ENCODE measurements at regions not wholly inside any gene's neighbourhood (a gene's known extent, or its start where the extent isn't known, plus 50 kb on each side); places are given as distances from the start of the nearest gene placed in this dataset.

- no peak for TF ChIP-seq CTCF (IDR thresholded peaks at IDR 0.05; ENCODE audit: borderline replicate concordance, control extremely low read depth, extremely low read depth, insufficient read depth, missing control alignments)
- in situ Hi-C loops (cut with MboI; ENCODE audit: low sequenced_read_pairs, unreplicated experiment), result no loop called here
- no peak for DNase-seq (ENCODE audit: low spot score)
These were observed 973.7 kb downstream of the REEP3 start for GRCh38 chr10:64494901-64495300.

- in situ Hi-C loops (cut with MboI; ENCODE audit: low sequenced_read_pairs, unreplicated experiment), result no loop called here
- DNase-seq (ENCODE audit: low spot score), result no peak
- TF ChIP-seq CTCF (IDR thresholded peaks at IDR 0.05; ENCODE audit: borderline replicate concordance, control extremely low read depth, extremely low read depth, insufficient read depth, missing control alignments), result no peak
These were observed 976.1 kb downstream of the REEP3 start for GRCh38 chr10:64497306-64497705.

- in situ Hi-C loops (cut with MboI; ENCODE audit: low sequenced_read_pairs, unreplicated experiment), result no loop called here
- no peak for DNase-seq (ENCODE audit: low spot score)
- TF ChIP-seq CTCF (IDR thresholded peaks at IDR 0.05; ENCODE audit: borderline replicate concordance, control extremely low read depth, extremely low read depth, insufficient read depth, missing control alignments), result no peak
These were observed 980.6 kb downstream of the REEP3 start for GRCh38 chr10:64501807-64502206.

- DNase-seq (ENCODE audit: low spot score), result no peak
- in situ Hi-C loops (cut with MboI; ENCODE audit: low sequenced_read_pairs, unreplicated experiment), result no loop called here
- no peak for TF ChIP-seq CTCF (IDR thresholded peaks at IDR 0.05; ENCODE audit: borderline replicate concordance, control extremely low read depth, extremely low read depth, insufficient read depth, missing control alignments)
These were observed 981.7 kb downstream of the REEP3 start for GRCh38 chr10:64502936-64503335.

- DNase-seq (ENCODE audit: low spot score), result no peak
- in situ Hi-C loops (cut with MboI; ENCODE audit: low sequenced_read_pairs, unreplicated experiment), result no loop called here
- no peak for TF ChIP-seq CTCF (IDR thresholded peaks at IDR 0.05; ENCODE audit: borderline replicate concordance, control extremely low read depth, extremely low read depth, insufficient read depth, missing control alignments)
These were observed 982.2 kb downstream of the REEP3 start for GRCh38 chr10:64503429-64503828.

GRCh38 chr10:64505501-64505900 is 984.3 kb downstream of the REEP3 start:
- no peak for DNase-seq (ENCODE audit: low spot score)
- in situ Hi-C loops (cut with MboI; ENCODE audit: low sequenced_read_pairs, unreplicated experiment), result no loop called here
- no peak for TF ChIP-seq CTCF (IDR thresholded peaks at IDR 0.05; ENCODE audit: borderline replicate concordance, control extremely low read depth, extremely low read depth, insufficient read depth, missing control alignments)

DNA sequence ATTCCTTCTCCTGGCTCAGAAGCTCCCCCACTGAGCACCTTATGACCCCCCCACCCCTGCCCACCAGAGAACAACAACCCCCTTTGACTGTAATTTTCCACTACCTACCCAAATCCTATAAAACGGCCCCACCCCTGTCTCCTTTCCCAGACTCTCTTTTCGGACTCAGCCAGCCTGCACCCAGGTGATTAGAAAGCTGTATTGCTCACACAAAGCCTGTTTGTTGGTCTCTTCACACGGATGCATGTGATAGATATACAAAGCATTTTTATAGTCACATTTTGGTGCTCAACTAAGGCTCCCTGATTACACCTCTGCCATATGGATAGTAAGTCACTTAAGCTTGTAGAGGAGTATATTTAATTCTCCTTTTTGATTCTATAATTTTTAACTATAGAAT is 985.8 kb downstream of the REEP3 start:
- DNase-seq (ENCODE audit: low spot score), result no peak
- no peak for TF ChIP-seq CTCF (IDR thresholded peaks at IDR 0.05; ENCODE audit: borderline replicate concordance, control extremely low read depth, extremely low read depth, insufficient read depth, missing control alignments)
- in situ Hi-C loops (cut with MboI; ENCODE audit: low sequenced_read_pairs, unreplicated experiment), result no loop called here

Data from GM13976 (cell line).